Chondrocyte (in vitro differentiated cells): ENCODE measurements at regions not wholly inside any gene's neighbourhood (a gene's known extent, or its start where the extent isn't known, plus 50 kb on each side); places are given as distances from the start of the nearest gene placed in this dataset.

Source experiments
- DNase-seq: peaks from one replicate; pipeline ENCODE4 v3.0.0; 2021; ENCODE audit warnings: mixed read lengths, low spot score
- H3K27ac Mint-ChIP-seq: one replicate; pipeline ENCODE4 v1.8.0; 2021; ENCODE audit warnings: mild to moderate bottlenecking, moderate library complexity, mixed read lengths; ENCODE audit not compliant: unreplicated experiment
- H3K27me3 Mint-ChIP-seq: 2 replicates; pipeline ENCODE4 v1.8.0; 2021; ENCODE audit warnings: low read depth, mixed read lengths
- H3K36me3 Mint-ChIP-seq: 2 replicates; pipeline ENCODE4 v1.8.0; 2021; ENCODE audit warnings: low read depth, mixed read lengths
- H3K4me1 Mint-ChIP-seq: 2 replicates; pipeline ENCODE4 v1.8.0; 2021; ENCODE audit warnings: low read depth, mild to moderate bottlenecking, mixed read lengths
- H3K4me3 Mint-ChIP-seq: one replicate; pipeline ENCODE4 v1.8.0; 2021; ENCODE audit warnings: mild to moderate bottlenecking, moderate library complexity, mixed read lengths; ENCODE audit not compliant: unreplicated experiment
- H3K9me3 Mint-ChIP-seq: 2 replicates; pipeline ENCODE4 v1.8.0; 2021; ENCODE audit warnings: low read depth, mixed read lengths
- TF ChIP-seq, protein P1 (sequence below): fragments of 200-600 bp; sonication (generic); IDR thresholded peaks from 2 replicates; pipeline ENCODE4 v1.5.0; 2021; ENCODE audit warnings: antibody characterized with exemption, mild to moderate bottlenecking, moderate library complexity

DNA sequence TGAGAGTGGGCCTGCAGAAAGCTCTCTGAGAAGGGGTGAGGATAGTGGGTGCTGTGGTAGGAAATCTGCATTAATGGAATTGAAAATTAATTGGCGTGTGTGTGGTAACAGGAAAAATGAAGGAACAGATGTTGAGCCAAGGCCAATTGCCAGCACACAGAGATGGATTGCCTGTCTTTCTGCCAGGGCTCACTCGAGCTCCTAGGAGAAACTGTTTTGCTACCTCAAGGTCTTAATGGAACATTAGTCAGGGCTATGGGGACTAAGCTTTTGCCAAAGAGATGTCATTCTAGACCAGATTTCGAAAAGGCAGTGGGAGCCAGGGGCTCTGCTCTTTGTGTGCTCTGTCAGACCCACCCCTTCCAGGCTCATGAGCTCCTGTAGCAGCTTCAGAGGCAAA, 124.0 kb upstream of the EFNA5 start:
- Mint-ChIP-seq H3K27ac (no peak overlapping the region), H3K27me3 (no peaks in the 10 kb centered on the region), H3K9me3 (peaks cover 7% of the 10 kb centered on the region), H3K4me1 (no peaks in the 10 kb centered on the region), H3K4me3 (no peak overlapping the region), H3K36me3 (no peaks in the 10 kb centered on the region)
- TF ChIP-seq, protein P1, sequence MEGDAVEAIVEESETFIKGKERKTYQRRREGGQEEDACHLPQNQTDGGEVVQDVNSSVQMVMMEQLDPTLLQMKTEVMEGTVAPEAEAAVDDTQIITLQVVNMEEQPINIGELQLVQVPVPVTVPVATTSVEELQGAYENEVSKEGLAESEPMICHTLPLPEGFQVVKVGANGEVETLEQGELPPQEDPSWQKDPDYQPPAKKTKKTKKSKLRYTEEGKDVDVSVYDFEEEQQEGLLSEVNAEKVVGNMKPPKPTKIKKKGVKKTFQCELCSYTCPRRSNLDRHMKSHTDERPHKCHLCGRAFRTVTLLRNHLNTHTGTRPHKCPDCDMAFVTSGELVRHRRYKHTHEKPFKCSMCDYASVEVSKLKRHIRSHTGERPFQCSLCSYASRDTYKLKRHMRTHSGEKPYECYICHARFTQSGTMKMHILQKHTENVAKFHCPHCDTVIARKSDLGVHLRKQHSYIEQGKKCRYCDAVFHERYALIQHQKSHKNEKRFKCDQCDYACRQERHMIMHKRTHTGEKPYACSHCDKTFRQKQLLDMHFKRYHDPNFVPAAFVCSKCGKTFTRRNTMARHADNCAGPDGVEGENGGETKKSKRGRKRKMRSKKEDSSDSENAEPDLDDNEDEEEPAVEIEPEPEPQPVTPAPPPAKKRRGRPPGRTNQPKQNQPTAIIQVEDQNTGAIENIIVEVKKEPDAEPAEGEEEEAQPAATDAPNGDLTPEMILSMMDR = no peak
- DNase-seq = no peak

DNA sequence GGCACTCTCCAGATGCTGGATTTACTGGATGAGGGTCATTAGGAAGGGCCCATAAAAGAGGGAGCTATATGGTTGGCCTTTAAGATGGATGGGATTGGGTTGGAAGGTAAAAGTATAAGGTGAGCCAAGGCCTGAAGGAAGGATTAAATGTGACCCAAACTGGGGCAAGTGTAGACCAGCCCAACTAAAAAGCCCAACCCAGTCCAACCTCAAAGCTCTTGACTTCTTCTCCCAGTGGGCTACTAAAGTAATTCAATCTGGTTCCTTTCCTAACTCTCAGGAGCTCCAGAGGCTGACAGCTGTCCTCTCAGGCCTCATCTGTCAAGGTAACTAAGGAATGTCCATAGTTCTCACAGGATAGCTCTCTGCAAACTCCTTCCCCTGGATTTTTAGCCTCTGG, 122.2 kb upstream of the EFNA5 start:
- DNase-seq = no peak
- no peak overlapping the region for H3K27ac Mint-ChIP-seq
- TF ChIP-seq, protein P1 = no peak
- H3K9me3 Mint-ChIP-seq = peaks cover 11% of the 10 kb centered on the region
- no peaks in the 10 kb centered on the region for H3K4me1 Mint-ChIP-seq
- no peak overlapping the region for H3K4me3 Mint-ChIP-seq
- no peaks in the 10 kb centered on the region for H3K27me3 Mint-ChIP-seq
- no peaks in the 10 kb centered on the region for H3K36me3 Mint-ChIP-seq

DNA sequence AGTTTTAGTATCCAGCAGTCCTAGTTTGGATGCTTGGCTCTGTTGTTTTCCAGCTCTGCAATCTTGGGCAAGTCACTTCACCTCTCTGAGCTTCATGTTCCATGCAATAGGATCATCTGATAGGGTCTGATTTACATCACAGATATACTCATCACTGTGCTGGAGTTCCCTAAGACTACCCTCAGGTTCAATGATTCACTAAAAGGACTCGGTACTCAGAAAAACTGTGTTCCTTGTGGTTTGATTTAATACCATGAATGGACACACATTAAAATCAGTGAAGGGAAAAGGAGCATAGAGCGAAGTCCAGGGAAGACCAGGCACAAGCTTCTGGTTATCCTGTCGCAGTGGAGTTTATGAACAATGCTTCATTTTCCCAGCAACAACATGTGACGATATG, 119.9 kb upstream of the EFNA5 start:
- Mint-ChIP-seq H3K27me3 (no peaks in the 10 kb centered on the region), H3K4me1 (no peaks in the 10 kb centered on the region), H3K9me3 (peaks cover 11% of the 10 kb centered on the region), H3K4me3 (no peak overlapping the region), H3K36me3 (no peaks in the 10 kb centered on the region), H3K27ac (no peak overlapping the region)
- DNase-seq = no peak
- TF ChIP-seq, protein P1 = no peak

DNA sequence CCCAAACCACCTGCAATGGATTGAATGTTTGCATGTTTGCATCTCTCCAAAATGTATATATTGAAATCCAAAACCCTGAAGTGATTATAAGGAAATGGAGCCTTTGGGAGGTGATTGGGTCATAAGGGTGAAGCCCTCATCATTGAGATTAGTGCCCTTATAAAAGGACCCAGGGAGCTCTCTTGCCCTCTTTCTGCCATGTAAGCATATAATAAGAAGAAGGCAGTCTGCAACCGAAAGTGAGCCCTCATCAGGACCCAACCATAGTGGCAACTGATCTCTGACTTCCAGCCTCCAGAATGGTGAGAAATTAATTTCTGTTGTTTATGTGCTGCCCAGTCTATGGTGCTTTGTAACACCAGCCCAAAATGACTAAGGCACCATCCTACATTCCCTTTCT, 115.7 kb upstream of the EFNA5 start:
- DNase-seq = no peak
- Mint-ChIP-seq H3K36me3 (no peaks in the 10 kb centered on the region), H3K27ac (no peak overlapping the region), H3K27me3 (no peaks in the 10 kb centered on the region), H3K4me1 (peaks cover 13% of the 10 kb centered on the region), H3K4me3 (no peak overlapping the region), H3K9me3 (peaks cover 7% of the 10 kb centered on the region)
- TF ChIP-seq, protein P1 = no peak

DNA sequence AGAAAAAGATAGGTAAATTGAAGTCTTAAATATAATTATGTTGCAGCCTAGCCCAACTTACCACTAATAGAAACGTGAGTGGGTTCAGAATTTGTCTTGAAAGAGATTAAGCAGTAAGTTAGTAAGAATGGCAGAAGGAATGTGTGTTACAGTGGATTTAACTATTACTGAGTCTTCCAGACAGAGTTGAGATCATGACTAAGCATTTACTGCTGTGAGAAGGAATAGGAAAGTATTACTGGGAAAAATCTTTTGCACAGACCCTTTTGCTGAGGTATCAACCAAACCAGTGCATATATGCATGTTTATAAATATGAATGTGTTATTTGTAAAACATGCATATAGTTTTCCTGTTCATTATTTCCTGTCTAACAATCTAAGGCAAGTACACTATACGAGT, 112.8 kb upstream of the EFNA5 start:
- H3K4me1 Mint-ChIP-seq = peaks cover 13% of the 10 kb centered on the region
- no peak for DNase-seq
- no peak overlapping the region for H3K4me3 Mint-ChIP-seq
- TF ChIP-seq, protein P1 = no peak
- peaks cover 10% of the 10 kb centered on the region for H3K9me3 Mint-ChIP-seq
- peak overlapping the region; percentile 1 for H3K27ac Mint-ChIP-seq
- H3K36me3 Mint-ChIP-seq = no peaks in the 10 kb centered on the region
- H3K27me3 Mint-ChIP-seq = no peaks in the 10 kb centered on the region
